PC-9 (cell line): ENCODE measurements at regions not wholly inside any gene's neighbourhood (a gene's known extent, or its start where the extent isn't known, plus 50 kb on each side); places are given as distances from the start of the nearest gene placed in this dataset.

Source experiments
- BruUV-seq: library from RNA; stranded (reverse); fragments of 400-500 nt; replicated peaks from 2 replicates; lab custom pipeline; 2021; lab: Mats Ljungman, UMichigan
- CTCF ChIA-PET: fragments of 300-600 bp; sonication (Branson Sonifier 250); formaldehyde crosslinking; loops from one replicate; lab custom pipeline; 2022; ENCODE audit warnings: antibody characterized with exemption; lab: Charles Lee
- POLR2A ChIA-PET: fragments of 300-600 bp; sonication (Branson Sonifier 250); formaldehyde crosslinking; loops from one replicate; lab custom pipeline; 2022; ENCODE audit warnings: antibody characterized with exemption; ENCODE audit not compliant: unreplicated experiment; lab: Charles Lee
- DNase-seq, 2 experiments: peaks; one replicate each; pipeline versions ENCODE4 v3.0.0 to v3.0.0-alpha.2; 2015 to 2022; ENCODE audit warnings: mixed read lengths in 1 of 2
- H2AFZ ChIP-seq: fragments of 200-600 bp; sonication (generic); 2 replicates; pipeline ENCODE4 v1.8.1; 2017; ENCODE audit warnings: antibody characterized with exemption
- H3F3A ChIP-seq: fragments of 200-600 bp; sonication (generic); 2 replicates; pipeline ENCODE4 v1.8.1; 2017; ENCODE audit warnings: antibody characterized with exemption, mild to moderate bottlenecking, low read depth; ENCODE audit not compliant: insufficient read depth
- H3K27ac ChIP-seq: fragments of 200-600 bp; sonication (generic); 2 replicates; pipeline ENCODE4 v1.6.1; 2016; ENCODE audit warnings: mixed run types
- H3K27me3 ChIP-seq: fragments of 200-600 bp; sonication (generic); 2 replicates; pipeline ENCODE4 v1.6.1; 2016; ENCODE audit warnings: low read depth, mixed run types; ENCODE audit not compliant: insufficient read depth
- H3K36me3 ChIP-seq: fragments of 200-600 bp; sonication (generic); 2 replicates; pipeline ENCODE4 v1.6.1; 2016; ENCODE audit warnings: low read depth, mixed run types
- H3K4me1 ChIP-seq: fragments of 200-600 bp; sonication (generic); replicated peaks from 2 replicates; pipeline ENCODE4 v1.6.1; 2016; ENCODE audit warnings: mixed run types; ENCODE audit not compliant: insufficient read depth
- H3K4me2 ChIP-seq: fragments of 200-600 bp; sonication (generic); 2 replicates; pipeline ENCODE4 v1.6.1; 2017; ENCODE audit warnings: mixed run types
- H3K4me3 ChIP-seq: fragments of 200-600 bp; sonication (generic); 2 replicates; pipeline ENCODE4 v1.6.1; 2016; ENCODE audit warnings: mixed run types
- H3K79me2 ChIP-seq: fragments of 200-600 bp; sonication (generic); 2 replicates; pipeline ENCODE4 v1.6.1; 2017; ENCODE audit warnings: low read depth, mixed run types
- H3K9me2 ChIP-seq: fragments of 200-600 bp; sonication (generic); 2 replicates; pipeline ENCODE4 v1.8.1; 2017; ENCODE audit warnings: mild to moderate bottlenecking; ENCODE audit not compliant: insufficient read depth
- H3K9me3 ChIP-seq: fragments of 200-600 bp; sonication (generic); 2 replicates; pipeline ENCODE4 v1.8.1; 2016; ENCODE audit warnings: low read depth; ENCODE audit not compliant: insufficient read depth
- H4K20me1 ChIP-seq: fragments of 200-600 bp; sonication (generic); 2 replicates; pipeline ENCODE4 v1.8.1; 2017; ENCODE audit not compliant: insufficient read depth
- CTCF ChIP-seq: fragments of 200-600 bp; sonication (generic); conservative IDR thresholded peaks from 2 replicates; pipeline ENCODE4 v1.6.1; 2017; ENCODE audit warnings: mixed run types, antibody characterized with exemption, mild to moderate bottlenecking, moderate library complexity
- EZH2 ChIP-seq: fragments of 200-600 bp; sonication (generic); IDR thresholded peaks from 2 replicates; pipeline ENCODE4 v1.8.0; 2017; ENCODE audit warnings: antibody characterized with exemption, low read depth
- intact Hi-C: fragments of 100-400 bp; cut with micrococcal nuclease; formaldehyde crosslinking; loops from one replicate; pipeline ENCODE4 v1.10.0; 2022; ENCODE audit not compliant: unreplicated experiment

- H3K4me2 ChIP-seq = no peak overlapping the region
- H3K4me1 ChIP-seq = peaks cover 11% of the 10 kb centered on the region
- H3K79me2 ChIP-seq = no peaks in the 10 kb centered on the region
- ChIA-PET POLR2A (no interaction called here), CTCF (no interaction called here)
- H3K9me3 ChIP-seq = no peaks in the 10 kb centered on the region; the same call in 1 of the 2 replicates
- H3K4me3 ChIP-seq = no peak overlapping the region
- intact Hi-C loops = no loop called here
- H4K20me1 ChIP-seq = no peaks in the 10 kb centered on the region
- no peak for TF ChIP-seq CTCF
- no peak for TF ChIP-seq EZH2
- DNase-seq = no peak
- H3K27me3 ChIP-seq = no peaks in the 10 kb centered on the region
- H2AFZ ChIP-seq = no peak overlapping the region
- no peaks in the 10 kb centered on the region for H3K9me2 ChIP-seq
- H3F3A ChIP-seq = peaks cover 13% of the 10 kb centered on the region; the same call in 1 of the 2 replicates
- H3K27ac ChIP-seq = no peak overlapping the region
- no peaks in the 10 kb centered on the region for H3K36me3 ChIP-seq
- BruUV-seq = no TSS peak
Observed at GRCh38 chr11:122234257-122234656, 118.2 kb upstream of the BLID start.

- ChIA-PET POLR2A (no interaction called here), CTCF (no interaction called here)
- Histone ChIP-seq H3K27ac (no peak overlapping the region), H3K27me3 (no peaks in the 10 kb centered on the region), H4K20me1 (no peaks in the 10 kb centered on the region), H3K36me3 (no peaks in the 10 kb centered on the region), H3F3A (peaks cover 13% of the 10 kb centered on the region; the same call in 1 of the 2 replicates), H3K4me2 (no peak overlapping the region), H3K9me3 (no peaks in the 10 kb centered on the region; the same call in 1 of the 2 replicates), H3K4me3 (no peak overlapping the region), H3K9me2 (no peaks in the 10 kb centered on the region), H2AFZ (no peak overlapping the region), H3K79me2 (no peaks in the 10 kb centered on the region), H3K4me1 (peaks cover 11% of the 10 kb centered on the region)
- no peak for DNase-seq
- no TSS peak for BruUV-seq
- intact Hi-C loops = no loop called here
- TF ChIP-seq EZH2 (no peak), CTCF (no peak)
Observed at GRCh38 chr11:122232985-122233384, 117.0 kb upstream of the BLID start.

GRCh38 chr11:122230385-122230755 is 114.4 kb upstream of the BLID start:
- no peak for DNase-seq
- Histone ChIP-seq H3F3A (peaks cover 8% of the 10 kb centered on the region; the same call in 1 of the 2 replicates), H3K4me3 (no peak overlapping the region), H2AFZ (no peak overlapping the region), H3K36me3 (no peaks in the 10 kb centered on the region), H4K20me1 (no peaks in the 10 kb centered on the region), H3K27me3 (no peaks in the 10 kb centered on the region), H3K9me3 (no peaks in the 10 kb centered on the region), H3K79me2 (no peaks in the 10 kb centered on the region), H3K4me1 (peaks cover 5% of the 10 kb centered on the region), H3K27ac (no peak overlapping the region), H3K4me2 (no peak overlapping the region), H3K9me2 (no peaks in the 10 kb centered on the region)
- TF ChIP-seq CTCF (no peak), EZH2 (no peak)
- ChIA-PET POLR2A (no interaction called here), CTCF (no interaction called here)
- BruUV-seq = no TSS peak
- intact Hi-C loops = no loop called here
